ENCODE measurements at regions not wholly inside any gene's neighbourhood (a gene's known extent, or its start where the extent isn't known, plus 50 kb on each side); places are given as distances from the start of the nearest gene placed in this dataset.

DNA sequence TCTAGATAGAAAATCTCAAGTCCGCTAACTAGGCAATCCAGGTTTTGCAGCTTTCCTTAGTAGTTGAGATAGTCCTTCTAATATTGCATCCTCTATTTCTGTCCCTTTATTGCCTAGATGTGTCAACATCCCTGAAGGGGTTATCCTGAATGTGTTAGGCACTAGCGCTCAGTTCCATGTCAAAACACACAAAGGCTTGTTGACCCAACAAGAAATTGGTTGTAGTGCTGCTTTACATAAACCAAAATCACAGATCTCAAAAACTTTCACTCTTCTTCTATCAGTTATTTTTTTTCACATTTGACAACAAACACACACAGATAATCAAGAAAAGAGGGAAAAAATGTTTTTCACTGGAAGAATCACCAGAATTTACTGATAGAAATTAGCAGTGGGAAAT lies 51.4 kb upstream of the SOX2 start:
- intact Hi-C loops (cut with DNase I): no loop called here
- DNase-seq (ENCODE audit: low spot score): no peak

DNA sequence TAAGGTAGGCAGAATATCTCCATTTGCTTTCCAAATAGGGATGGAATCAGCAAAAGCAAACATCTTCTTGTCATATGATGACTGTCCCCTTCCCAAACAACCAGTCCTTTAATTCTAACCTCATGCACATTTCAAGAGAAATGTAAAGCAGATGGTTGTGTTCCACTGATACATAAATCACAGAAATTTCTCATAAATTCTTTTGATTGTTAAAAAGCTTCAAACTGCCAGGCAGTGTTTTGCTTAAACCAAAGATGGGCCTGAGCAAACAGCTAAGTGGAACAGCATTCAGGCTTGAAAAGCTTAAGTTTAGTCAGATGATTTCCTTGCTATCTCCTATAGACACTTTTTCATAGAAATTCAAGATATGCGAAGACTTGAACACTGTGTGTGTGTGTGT lies 74.3 kb upstream of the SOX2 start:
- intact Hi-C loops (cut with DNase I): no loop called here
- DNase-seq (ENCODE audit: low spot score): no peak

DNA sequence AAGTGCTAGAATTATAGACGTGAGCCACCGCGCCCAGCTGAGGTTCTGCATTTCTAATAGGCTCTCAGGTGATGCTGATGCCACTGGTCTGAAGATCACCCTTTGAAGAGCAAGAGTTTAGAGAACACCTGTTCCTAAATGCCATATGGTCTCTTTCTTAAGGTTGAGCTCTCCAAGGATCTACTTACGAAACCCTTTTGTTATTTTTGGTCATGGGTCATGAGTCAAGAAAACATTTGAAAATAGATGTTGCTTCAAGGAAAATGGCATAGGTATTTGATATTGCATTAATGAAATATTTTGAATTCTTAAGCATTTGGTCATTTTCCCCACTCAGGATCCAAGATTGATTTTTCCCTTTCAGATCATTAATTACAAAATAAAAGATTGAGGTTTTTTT lies 74.7 kb upstream of the SOX2 start:
- intact Hi-C loops (cut with DNase I): no loop called here
- DNase-seq (ENCODE audit: low spot score): no peak

DNA sequence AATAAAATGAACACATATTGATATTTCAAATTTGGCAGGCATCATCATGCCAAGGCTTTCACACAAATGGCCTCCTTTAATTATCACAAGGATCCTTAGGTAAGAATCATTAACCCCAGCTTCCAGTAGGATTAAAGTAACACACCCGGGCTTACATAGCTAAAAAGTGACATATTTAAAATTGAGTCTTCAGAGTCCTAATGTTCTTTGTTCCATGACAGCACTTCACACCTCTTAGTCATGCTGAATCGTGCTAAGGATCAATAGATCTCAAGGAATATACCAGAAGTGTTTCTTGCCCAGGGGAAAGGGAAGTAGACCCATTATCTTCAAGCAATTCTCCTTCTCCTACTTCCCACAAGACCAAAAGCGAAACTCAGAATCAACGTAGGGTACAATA lies 76.6 kb upstream of the SOX2 start:
- intact Hi-C loops (cut with DNase I): no loop called here

DNA sequence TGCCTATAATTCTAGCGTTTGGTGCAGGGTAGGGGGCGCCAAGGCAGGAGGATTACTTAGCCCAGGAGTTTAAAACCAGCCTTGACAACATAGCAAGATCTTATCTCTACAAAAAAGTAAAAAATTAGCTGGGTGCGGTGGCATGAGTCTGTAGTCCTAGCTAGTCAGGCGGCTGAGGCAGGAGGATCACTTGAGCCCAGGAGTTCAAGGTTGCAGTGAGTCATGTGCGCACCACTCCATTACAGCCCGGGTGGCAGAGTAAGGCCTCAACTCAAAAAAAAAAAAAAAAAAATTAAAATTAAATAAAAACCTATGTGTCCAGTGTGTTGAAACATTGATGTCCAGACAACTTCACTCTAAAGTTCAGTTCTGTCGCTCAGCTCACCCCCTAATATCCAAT lies 78.2 kb upstream of the SOX2 start:
- intact Hi-C loops (cut with DNase I): no loop called here
- DNase-seq (ENCODE audit: low spot score): no peak

More for the DNA sequence above, 76.6 kb upstream of the SOX2 start:
- no peak for DNase-seq (ENCODE audit: low spot score)

DNA sequence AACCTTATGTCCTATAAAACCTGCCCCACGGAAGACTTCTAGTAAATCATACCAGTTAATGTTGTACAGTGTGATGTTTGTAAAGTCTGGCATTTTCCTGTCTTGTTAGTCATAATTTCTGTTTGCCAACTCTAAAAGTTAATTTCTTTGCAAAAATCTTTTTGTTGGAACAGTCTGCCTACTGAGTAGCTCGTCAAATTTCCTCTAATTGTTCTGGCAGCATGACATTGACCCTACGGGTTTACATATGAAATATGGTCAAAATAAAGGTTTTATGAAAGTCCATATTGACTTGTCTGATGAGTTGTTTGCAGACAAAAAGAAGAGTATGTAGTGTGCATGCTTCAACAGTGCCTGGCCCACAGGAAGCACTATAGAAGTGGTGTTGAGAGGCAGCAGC lies 79.8 kb upstream of the SOX2 start:
- no peak for DNase-seq (ENCODE audit: low spot score)
- intact Hi-C loops (cut with DNase I): no loop called here

DNA sequence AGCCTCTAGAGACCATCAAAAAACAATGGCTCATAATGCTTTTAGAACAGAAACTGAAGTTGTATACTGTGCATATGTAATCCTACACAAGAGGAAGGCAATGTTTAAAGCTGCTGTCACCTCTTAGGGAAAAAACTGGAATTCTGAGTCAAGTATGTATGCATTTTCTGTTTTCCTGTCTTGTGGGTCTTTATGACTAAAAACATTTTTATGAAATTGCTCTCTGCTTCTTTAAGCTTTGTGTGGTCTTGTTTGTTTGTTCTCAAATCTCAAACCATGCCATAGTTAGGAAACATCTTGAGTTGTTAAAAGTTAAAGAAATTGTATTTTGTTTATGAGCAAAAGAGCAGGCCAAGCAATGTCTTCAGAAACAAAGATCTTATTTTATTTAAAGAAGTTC lies 80.9 kb upstream of the SOX2 start:
- intact Hi-C loops (cut with DNase I): no loop called here
- no peak for DNase-seq (ENCODE audit: low spot score)

DNA sequence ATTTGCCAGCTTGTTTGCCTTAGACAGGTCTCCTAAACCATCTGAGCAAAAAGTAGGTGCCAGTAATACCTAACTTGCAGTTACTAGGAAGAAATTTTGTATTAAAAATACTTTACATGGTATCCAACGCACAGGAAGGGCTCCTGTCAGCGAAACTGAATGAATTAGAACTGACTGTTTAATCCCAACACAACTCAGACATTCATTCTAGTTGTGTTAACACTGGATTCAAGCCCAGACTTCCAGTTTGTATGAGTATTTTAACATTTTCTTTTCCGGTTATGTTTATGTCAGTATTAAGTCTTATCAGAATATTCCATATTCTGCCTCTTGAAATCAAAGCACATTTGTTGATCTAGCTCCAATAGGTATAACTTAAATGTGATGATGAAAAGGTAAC lies 82.0 kb upstream of the SOX2 start:
- intact Hi-C loops (cut with DNase I): no loop called here
- no peak for DNase-seq (ENCODE audit: low spot score)

DNA sequence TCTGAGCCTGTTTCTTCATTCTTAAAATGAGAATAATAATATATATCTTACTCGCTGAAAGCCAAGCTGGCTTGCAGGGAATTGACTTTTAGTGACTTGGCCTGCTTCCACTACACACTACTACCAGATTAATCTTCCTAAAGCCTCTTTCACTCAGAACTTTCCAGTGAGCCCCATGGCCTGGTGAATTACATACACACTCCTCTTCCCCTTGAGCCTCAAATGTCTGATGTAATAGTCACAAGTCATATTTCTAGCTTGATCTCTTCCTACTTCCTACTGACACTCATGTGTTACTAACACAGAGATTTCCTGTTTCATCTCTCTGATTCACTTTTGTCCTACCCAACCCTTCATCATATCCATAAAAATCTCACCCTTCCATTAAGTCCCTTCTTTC lies 82.7 kb upstream of the SOX2 start:
- intact Hi-C loops (cut with DNase I): no loop called here
- DNase-seq (ENCODE audit: low spot score): no peak

DNA sequence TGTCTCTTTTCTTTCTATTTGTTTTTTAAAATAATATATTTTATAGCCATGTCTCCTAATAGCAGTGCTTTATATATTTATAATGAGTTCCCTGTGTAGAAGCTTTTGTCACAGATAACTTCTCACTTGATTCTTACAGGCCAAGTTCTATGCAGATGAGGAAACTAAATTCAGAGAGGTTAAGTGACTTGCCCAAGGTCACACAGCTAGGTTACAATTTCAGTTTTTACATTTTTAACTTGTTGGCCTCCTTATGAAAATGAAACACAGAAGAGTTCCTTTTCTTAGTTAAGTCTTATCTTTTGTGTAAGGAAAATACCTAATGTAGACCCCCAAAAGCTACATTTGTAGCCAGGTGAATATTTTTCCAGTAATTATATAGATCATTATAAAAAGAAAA lies 83.3 kb upstream of the SOX2 start:
- DNase-seq (ENCODE audit: low spot score): no peak
- intact Hi-C loops (cut with DNase I): no loop called here

DNA sequence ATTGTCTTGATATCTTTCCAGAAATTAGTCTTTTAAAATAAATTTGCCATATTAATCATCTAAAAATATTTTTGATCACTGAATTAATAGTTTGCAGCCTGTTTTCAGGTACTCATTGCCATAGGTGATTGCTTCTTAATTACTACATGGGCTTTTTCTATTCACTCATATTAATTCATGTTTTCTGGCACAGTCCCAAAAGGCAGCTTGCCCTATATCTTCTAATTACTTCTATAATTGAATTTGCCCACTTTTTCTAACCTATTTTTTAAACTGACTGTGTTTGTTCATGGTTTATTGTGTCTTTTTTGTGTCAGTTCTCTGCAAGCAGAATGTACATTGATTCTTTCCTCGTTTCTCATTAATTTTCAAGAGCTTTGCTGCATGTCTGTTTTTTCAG lies 85.7 kb upstream of the SOX2 start:
- intact Hi-C loops (cut with DNase I): no loop called here
- no peak for DNase-seq (ENCODE audit: low spot score)

DNA sequence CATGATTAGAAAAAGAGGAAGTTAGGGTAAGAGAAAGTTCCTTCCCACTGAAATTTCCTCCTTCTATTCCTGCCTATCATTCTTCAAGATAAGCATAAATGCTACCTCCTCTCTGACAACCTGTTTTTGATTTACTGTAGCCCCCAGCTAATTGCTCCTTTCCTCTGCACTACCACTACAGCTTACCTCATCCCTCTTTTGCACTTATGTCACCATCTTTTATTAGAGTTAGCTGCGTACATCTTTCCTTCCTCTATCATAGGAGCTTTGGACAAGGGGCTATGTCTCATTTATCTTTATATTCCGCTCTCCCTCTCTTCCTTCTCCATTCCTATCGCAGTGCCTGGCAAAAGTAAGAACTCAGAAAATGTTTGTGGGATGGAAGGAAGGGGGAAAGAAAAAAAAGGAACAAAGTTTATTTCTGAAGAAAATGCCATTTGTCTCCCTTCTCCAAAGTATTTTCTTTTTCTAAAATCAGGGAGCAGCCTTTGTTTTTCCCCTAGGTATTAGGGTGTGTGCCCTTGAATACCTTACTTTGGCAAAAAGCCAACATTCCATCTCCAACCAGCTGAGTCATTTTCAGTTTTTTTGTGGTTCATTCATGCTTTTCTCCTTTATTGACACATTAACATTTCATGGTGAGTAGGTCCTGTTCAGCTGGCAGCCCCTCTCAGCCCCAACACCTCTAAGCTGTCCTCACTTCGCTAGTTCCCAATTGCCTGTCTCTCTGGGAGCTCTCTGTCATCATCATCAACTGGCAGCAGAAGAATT lies 87.6 kb upstream of the SOX2 start:
- no peak for DNase-seq (ENCODE audit: low spot score)
- intact Hi-C loops (cut with DNase I): no loop called here

DNA sequence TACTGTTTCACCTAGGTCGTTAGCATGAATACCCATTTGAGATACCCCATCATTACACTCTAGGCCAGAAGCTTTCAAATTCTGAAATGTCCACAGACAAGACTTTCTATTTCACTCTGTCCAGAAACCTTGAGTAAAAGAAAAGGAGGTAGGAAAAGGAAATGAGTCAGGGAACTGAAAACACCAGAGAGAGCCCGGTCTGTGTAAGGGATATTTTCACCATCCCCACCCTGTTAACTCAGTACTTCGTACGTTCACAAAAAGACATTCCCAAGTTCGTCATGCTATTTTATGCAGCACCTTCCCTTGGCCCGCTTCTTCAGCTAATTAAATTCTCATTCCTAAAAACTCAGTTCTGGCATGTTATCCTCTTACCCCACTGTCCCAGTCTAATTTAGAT lies 89.4 kb upstream of the SOX2 start:
- intact Hi-C loops (cut with DNase I): no loop called here
- no peak for DNase-seq (ENCODE audit: low spot score)

DNA sequence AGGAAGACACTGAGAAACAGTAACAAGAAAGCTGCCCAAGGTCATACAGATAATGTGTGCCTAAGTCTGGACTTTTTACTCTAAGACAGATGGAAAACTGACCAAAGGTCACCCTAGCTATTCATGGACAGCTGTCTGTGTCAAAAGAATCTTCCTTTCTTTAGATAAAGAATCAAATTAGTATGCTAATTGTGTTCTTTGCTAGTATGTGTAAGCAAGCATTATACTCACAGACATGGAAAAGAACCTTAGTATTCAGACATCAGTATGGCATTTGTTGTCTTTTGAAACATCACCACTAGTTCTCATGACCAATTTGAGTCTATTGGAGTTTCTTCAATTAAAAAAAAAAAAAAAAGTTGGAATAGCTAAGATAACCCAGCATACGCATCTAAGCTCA lies 91.8 kb upstream of the SOX2 start:
- intact Hi-C loops (cut with DNase I): no loop called here

DNA sequence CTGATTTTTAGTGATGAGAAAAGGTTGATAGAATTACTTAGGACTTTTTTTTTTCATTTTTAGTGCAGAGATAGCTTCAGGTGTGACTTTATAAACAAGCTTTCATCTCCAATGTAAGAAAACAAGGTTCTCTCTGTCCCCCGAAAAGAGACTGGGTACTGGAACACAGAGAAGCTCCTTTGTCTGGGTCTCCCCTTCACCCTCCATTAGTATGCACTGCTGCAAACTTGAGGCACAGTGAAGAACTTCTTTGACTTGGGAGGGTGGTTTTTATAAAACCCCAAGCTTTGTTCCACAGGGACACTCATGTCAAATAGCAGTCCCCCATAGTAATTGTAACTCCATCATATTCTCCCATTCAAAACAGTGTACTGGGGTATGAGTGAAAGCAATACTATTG lies 93.5 kb upstream of the SOX2 start:
- intact Hi-C loops (cut with DNase I): no loop called here
- no peak for DNase-seq (ENCODE audit: low spot score)

More for the DNA sequence above, 91.8 kb upstream of the SOX2 start:
- no peak for DNase-seq (ENCODE audit: low spot score)

DNA sequence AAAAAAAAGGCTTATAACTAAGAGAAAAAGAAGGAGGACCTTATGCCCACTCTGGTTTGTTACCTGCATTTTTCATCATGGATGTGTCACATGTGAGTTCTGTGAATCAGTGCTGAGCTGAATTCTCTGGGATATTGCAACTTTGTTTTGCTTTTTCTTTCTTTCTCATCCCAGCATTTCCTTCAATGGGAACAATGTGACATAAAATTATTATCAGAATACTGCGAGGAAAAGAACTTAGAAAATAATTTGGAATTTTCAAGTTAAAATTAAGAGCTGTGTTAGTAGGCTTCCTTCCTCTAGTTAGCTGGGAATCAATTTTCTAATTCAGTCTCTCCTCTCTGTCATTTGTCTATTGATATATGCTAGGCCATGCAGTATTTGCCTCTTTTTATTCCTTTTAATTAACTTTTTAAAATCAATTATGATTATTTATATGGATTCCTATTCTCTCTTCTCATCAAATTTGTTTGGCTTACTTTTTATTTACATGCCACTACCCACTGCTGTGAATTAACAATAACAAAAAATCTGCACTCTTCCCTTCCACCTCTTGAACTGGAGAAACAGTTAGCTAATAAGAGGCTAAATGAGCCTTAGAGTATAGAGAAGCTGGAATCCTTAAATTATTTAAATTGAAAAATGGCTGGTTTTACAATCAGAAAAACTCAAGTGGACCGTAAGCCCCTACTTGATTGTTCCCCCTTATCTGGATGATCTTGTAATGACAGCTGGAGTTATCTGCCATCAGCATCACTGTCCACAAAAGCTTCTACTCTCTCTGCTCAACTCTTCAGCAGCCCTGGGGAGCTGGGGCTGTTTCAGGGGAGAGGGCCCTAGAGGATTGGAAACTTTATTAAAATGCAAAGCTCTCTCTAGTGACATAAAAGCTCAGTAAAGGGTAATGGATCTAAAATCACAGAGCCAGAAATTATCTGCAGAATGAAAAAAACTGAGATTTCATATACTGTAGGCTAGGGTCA lies 95.3 kb upstream of the SOX2 start:
- DNase-seq (ENCODE audit: low spot score): no peak
- intact Hi-C loops (cut with DNase I): no loop called here

DNA sequence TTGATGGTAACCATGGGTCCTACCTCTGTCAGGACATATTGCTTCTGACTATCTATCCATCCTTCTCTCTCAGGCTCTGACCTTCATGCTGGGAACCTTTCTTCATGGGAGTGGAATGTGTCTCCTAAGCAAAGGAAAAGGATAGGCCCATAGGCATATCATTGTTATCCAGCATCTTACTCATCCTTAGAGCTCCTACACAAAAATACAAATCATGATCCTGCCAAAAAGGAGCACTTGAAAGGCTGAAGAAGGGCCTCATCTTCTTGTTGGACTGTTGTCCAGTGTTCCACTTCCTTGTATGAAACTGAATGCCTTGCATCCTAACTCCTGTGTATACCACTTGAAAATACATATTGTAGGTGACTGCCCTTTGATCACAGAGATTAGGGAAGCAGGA lies 96.1 kb upstream of the SOX2 start:
- intact Hi-C loops (cut with DNase I): no loop called here

DNA sequence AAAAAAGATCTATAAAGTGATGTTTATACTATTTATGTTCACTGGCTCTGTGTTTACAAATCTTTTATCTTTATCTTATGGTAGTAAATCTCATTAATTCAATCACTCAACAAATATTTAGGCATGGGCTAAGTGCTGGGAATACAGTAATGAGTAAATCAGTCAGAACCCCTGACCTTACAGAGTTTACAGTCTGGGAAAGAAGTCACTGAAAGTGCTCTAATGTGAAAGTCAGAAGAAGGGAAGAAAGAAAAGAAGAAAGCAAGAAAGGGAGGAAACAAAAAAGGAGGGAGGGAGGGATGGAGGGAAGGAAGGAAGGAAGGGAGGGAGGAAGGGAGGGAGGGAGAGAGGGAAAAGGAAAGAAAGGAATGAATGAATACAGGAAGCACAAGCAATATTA lies 96.8 kb upstream of the SOX2 start:
- intact Hi-C loops (cut with DNase I): no loop called here
- DNase-seq (ENCODE audit: low spot score): no peak

More for the DNA sequence above, 96.1 kb upstream of the SOX2 start:
- DNase-seq (ENCODE audit: low spot score): no peak

DNA sequence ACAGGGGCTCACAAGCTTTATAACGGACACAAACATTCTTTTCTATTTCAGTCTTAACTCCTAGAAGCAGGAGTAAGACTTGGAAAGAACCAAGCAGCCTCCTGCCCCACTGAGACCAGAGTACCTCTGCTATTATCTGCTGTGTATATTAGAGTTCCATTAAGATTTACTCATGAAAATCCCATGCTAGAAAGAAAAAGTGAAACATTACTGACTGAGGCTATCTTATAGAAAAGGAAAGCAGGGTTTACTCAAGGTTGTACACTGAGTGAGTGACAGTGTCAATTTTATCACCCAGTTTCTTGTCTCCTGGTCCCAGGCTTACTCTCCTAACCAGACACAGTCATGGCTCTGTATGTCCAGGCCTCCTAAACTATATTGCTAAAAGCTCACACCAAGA lies 97.9 kb upstream of the SOX2 start:
- no peak for DNase-seq (ENCODE audit: low spot score)
- intact Hi-C loops (cut with DNase I): no loop called here

DNA sequence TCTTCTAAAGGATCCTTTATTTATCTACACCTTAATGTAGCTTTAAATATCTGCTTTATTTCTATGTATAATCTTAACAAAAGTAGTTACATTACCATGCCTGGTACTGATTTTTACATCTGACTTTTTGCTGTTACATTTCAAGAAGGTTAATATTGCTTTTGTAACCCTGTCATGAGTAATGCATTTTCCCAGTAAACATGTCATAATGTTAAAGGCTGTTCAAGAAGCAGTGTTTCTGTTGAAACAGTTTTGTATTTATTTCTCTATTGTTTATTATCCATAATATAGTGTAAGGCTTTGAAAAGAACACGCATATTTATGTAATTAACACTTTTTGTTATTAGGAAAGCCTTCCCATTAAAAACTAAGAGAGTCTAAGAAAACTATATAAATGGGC lies 98.5 kb upstream of the SOX2 start:
- intact Hi-C loops (cut with DNase I): no loop called here
- no peak for DNase-seq (ENCODE audit: low spot score)

DNA sequence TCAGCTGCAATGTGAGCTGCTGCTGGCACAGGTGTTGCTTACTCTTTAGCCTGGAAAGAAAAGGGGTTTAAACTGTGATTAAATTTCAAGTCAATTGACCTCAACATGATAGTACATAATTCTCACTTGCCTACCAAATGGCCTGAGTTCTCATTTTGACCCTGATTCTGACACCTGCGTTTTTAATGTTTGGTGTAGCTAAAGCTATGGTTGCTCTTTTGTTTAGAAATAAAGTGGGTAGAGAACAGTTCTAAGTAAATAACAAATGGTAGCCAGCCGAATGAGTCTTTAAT lies 100.8 kb upstream of the SOX2 start:
- intact Hi-C loops (cut with DNase I): no loop called here
- DNase-seq (ENCODE audit: low spot score): no peak
